ENCODE measurements at regions not wholly inside any gene's neighbourhood (a gene's known extent, or its start where the extent isn't known, plus 50 kb on each side); places are given as distances from the start of the nearest gene placed in this dataset.

DNA sequence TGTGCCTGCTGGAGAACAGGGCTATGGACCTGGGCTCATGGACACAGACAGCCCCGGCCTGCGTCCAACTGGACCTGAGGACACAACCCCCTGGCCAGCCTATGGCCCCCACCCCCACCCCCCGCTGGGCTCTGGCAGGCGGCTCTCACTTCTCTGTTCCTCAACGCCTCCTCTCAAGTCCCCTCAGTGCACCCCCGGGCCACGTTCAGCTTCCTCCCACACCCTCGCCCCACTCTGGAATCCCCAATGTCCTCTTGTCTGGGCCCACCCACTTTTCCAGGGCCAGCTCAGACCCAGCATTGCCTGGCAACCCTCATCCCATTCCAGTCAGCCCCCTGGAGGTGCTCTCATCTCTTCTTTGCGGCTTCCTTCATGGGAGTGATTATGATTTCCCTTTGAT is 130.2 kb upstream of the SPACA7 start (continued):
- no peak for TF ChIP-seq MAFK (IDR thresholded peaks at IDR 0.05; ENCODE audit: low read depth, low read length)
- no peak for TF ChIP-seq SIRT6 (IDR thresholded peaks at IDR 0.05; ENCODE audit: low read length)
- no peak for TF ChIP-seq PHF8 (conservative IDR thresholded peaks at IDR 0.05; ENCODE audit: low read depth, low read length)
- no peak for TF ChIP-seq BRCA1 (IDR thresholded peaks at IDR 0.05; ENCODE audit: low read depth, low read length)
- no peak for TF ChIP-seq SIN3A (conservative IDR thresholded peaks at IDR 0.05 in 1 of 2, IDR thresholded peaks at IDR 0.05 in 1 of 2; ENCODE audit: low read depth in 1 of 2, low read length in 2 of 2)
- TF ChIP-seq NANOG (IDR thresholded peaks at IDR 0.05; ENCODE audit: insufficient read depth, low read depth, low read length, poor library complexity, severe bottlenecking): no peak
